ENCODE measurements at regions not wholly inside any gene's neighbourhood (a gene's known extent, or its start where the extent isn't known, plus 50 kb on each side); places are given as distances from the start of the nearest gene placed in this dataset.
"Not testable (repeated sequence)": the region's sequence is repeated elsewhere in the genome, so short reads cannot be mapped to it uniquely, and the experiment has no call there.

DNA sequence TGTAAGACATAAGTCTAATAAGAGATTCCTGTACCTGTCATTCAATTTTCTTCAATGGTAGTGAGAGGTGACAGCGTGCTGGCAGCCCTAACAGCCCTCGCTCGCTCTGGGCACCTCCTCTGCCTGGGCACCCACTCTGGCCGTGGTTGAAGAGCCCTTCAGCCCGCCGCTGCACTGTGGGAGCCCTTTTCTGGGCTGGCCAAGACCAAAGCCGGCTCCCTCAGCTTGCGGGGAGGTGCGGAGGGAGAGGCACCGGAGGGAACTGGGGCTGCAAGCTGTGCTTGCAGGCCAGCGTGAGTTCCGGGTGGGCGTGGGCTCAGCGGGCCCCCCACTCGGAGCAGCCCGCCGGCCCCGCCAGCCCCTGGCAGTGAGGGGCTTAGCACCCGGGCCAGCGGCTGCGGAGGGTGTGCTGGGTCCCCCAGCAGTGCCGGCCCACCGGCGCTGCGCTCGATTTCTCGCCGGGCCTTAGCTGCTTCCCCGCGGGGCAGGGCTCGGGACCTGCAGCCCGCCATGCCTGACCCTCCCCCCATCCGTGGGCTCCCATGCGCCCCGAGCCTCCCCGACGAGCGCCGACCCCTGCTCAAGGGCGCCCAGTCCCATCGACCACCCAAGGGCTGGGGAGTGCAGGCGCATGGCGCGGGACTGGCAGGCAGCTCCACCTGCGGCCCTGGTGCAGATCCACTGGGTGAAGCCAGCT, 816.6 kb upstream of the TENM4 start:
- not testable (repeated sequence) for DNase-seq

DNA sequence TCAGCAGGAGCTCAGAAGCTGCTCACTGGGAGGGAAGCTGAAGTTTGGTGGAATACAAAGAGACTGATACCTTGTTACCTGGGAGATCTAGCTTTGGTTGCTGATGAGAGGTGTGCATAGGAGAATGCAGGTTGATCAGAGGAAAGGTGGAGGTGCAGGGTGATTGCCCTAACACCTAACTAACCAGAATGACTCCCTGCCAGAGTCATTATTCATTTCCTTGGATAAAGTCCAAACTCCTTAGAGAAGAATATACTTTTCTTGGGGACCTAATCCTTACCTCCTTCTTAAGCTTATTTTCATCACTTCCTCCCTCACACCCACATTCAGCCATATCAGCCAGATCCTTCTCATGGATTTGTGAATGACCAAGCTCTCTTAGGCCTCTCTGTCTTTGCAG, 814.2 kb upstream of the TENM4 start:
- no peak for DNase-seq

DNA sequence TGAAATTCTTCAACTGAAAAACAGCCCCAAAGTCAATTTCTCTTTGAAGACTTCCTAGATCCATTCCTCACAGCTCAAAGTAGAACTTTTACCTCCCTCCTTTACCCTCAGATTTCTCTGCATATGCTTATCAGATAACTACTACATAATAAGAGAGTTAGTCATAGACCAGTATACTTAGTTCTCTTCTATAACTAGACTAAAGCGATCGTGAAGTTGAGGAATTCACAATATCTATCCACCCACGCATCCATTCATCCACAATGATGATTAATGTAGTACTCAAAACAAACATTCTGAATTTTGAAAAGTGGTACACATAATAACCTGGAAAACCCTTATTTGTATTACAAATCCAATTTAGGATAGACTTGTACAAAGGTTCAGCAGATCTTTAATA, 800.9 kb upstream of the TENM4 start:
- DNase-seq: no peak

DNA sequence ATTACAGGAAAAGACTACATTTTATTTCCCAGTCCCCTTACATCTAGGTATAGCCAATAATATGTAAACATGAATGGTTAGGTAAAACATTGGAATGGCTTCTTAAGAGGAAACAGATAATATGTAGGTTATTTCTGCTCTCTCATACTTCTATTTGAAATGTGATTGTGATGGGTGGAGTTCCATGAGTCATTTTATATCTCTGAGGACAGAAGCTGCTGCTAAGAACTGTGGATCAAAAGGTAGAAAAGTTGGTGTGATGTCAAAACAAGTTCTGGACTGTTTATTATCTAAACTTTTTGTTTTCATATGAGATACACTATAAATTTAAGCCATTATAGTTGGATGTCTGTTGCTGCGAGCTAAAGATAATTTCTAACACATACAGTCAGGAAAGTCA, 799.4 kb upstream of the TENM4 start:
- DNase-seq: no peak

DNA sequence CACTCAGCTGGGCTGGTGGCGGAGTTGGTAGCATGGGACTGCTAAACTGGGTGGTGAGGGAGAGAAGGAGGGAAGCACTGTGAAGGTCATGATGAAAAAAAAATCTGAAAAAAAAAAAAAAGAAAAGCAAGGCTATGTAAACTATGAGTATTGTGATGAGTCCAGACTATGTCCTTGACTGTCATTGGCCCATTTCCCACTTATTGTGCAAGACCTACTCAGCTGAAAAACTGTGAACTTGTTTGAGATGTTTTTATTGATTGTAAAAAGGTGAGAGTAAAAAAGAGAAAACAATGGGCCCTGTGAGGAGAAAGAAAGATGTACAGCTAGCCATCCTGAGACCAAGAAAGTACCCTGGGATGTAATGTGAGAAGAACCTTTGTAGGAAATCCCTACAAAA, 798.4 kb upstream of the TENM4 start:
- no peak for DNase-seq

DNA sequence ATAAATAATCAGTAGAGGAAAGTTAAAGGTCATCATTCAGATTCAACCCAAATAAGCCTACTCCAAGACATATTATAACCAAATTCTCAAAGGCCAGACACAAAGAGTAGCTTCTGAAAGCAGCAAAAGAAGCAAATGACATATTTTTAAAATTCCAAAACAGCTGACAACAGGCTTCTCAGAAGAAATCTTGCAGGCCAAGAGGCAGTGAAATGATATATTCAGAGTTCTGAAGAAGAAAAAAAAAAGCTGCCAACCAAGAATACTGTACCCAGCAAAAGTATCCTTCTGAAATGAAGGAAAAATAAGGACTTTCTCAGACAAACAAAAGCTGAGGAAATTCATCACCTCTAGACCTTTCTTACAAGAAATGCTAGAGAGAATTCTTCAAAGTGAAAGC, 787.1 kb upstream of the TENM4 start:
- no peak for DNase-seq

DNA sequence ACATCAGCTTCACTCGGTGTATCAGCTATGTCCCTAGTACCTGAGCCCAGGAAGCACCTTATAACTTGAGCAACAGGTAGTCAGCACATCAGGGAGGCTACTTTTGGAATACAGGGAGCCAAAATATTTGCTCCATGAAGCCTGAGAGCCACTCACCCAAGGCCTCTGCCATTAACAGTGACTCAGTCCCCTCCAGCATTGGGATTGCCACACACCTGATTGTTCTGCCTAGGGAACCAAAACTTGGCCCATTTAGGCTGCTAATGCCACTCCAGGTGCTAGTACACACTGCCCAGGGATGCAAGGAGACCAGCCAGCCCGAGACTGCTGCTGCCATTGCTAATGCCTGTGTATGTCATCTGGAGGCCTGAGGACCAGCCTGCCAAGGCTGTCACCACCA, 773.6 kb upstream of the TENM4 start:
- DNase-seq: no peak

DNA sequence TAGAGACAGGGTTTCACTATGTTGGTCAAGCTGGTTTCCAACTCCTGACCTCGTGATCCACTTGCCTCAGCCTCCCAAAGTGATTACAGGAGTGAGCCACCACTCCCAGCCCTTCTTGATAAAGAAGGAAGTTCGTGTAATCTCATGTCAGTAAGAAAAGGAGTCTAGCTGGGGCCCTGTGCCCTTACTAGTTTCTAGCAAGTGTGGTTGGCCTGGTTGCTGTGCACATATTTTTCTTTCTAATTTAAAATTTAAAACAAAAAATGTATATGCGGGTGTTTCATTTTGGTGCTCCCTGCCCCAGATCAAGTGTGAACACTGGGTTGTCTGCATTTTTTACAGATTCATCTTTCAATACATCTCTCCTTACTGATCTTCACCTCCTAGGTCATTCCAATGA, 770.8 kb upstream of the TENM4 start:
- DNase-seq: no peak

DNA sequence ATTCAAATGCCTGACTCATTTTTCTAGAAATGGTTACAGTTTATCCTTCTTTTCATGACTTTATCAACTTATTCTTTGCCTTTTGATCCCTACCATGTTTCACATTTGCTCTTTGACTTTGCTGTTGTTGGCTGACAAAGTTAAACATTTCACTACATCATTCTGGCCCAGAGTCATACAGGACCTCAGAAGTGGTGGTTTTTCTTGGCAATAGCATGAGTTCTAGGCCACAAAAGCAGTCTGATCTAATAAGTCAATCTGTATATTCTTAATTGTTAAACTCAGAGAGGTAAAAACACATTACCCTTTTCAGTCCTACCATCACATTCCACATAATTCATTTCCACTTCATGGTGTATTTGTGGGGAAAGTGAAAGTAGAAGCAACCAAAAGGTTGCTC, 763.2 kb upstream of the TENM4 start:
- DNase-seq: no peak

DNA sequence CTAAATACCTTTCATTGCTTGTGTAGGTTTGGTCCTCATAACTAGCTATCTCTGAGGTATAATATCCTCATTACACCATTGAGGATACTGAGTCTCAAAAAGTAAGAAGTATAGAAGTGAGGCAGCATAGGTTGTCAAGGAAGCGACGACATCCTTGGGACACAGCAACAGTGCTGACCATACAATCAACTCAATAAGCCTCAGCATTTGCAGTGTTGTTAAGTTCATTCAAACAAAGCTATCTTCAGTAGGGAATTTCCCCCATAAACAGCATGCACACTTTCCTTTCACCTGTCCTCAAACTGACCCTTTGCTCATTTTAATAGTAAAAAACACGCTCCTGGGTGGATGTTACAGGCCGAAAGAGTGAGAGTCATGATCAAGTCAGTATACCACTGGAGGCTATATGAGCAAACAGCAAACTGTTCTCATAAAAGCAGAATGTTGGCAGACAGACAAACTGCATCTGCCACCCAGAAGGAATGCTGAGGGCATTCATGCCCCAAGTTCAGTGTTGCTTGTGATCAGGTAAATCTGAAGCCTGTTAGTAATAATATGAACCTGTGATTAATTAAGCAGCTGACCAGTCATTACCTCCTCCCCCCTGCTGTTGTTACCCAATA, 756.2 kb upstream of the TENM4 start:
- DNase-seq: no peak

DNA sequence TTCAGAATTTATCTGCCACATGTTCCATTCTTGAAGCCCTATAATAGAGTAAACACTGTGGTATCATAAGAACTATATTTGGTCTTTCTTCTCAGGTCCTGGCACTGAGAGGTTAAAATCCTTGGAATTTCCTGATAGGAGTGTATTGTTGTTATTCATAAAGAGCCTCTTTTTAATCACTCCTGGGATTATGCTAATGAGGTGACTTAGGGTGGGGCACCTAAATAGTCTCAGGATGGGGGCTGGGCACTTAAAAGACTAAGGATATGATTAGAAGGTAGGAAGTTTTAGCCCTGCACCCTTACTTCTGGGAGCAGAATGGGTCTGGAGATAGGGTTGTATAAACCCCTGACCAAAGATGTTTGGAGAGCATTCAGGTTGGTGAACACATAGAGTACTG, 755.2 kb upstream of the TENM4 start:
- no peak for DNase-seq

DNA sequence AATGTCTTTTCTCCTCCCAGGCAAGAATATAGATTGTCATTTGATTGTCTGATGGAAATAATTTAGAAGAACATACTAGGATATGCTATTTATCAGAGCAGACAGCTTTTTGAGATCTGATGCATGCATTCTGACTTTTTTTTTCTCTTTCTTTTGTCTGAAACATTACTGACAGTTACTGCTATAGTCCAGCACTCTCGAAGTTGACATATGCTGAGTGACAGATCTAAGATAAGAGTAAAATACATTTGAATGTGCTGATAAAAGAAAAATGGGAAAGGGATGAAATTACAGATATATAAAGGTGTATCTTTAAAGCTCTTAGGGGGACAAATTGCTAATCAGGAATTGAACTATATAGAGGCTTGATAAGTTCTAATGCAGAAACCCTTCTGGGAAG, 753.8 kb upstream of the TENM4 start:
- no peak for DNase-seq

DNA sequence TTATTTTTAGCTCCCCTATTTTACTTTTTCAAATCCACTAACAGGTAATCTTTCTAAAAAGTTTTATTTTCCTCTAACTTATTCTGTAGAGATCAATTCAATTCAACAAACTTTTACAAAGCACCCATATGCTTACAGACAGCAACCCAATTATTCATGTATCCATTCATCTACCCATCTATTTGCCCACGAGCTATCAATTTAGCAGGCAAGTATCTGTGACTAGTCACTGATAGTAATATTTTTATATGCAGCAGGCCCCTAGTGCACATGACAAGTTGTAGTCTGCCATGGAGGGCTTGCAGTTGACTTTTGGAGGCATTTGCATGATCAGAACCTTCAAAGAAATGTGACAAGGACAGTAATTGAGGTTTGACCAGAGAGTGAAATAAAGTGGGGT, 753.2 kb upstream of the TENM4 start:
- DNase-seq: no peak

DNA sequence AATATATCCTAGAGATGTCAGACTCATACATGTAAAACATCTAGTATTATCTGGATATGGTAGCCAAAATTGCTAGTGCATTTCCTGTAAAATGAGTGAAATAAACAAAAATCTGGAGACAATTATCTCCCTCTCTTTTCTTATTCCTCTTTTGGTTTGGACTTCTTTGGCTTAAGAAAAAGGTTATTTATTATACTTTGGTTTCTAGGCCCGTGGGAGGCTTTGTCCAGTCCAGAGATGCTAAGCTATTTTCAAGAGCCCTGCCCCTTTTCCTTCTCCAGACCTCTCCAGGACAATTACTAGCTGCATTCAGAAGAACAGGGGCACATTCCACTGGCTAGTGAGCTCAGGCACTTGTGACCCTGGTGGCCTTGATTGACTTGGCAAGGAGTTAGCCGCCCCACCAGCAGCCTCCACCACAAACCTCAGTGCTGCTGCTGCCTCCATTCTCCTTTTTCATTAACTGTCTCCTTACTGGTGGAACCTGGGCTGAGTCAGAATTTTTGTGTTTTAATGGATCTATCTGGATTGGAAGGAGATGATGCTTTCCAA, 747.3 kb upstream of the TENM4 start:
- no peak for DNase-seq

DNA sequence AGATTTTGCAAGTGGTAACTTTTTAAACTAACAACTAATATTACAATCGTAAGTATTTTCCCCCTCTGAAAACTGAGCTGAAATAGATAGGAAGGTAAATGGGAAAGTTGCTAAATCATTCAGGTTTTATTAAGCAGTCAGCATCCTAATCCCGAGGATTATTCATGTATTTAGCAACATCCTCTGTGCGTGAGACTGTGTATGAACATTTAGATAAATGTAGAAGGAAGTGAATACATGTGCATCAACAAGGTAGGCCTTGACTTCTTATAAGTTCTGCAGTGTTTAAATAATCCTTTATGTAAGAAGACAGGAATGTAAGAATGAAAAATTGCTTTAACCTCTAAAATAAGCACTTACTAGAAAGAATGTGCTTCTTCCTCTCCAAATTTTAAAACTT, 745.9 kb upstream of the TENM4 start:
- DNase-seq: no peak

DNA sequence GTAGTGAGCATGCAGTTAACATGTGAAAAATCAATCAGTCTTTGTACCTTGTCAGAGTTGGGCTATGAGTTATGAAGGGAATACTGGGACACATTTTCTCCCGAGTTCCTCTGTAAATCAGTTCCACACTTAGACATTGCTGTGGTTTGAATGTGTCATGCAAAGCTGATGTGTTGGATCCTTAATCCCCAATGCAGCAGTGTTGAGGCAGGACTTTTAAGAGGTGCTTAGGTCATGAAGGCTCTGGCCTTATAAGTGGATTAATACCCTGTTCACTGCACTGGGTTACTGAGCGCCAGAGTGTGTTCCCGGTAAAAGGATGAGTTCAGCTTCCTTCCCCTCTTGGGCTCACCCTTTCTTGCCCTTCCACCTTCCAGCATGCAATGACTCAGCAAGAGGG, 742.1 kb upstream of the TENM4 start:
- DNase-seq: no peak

DNA sequence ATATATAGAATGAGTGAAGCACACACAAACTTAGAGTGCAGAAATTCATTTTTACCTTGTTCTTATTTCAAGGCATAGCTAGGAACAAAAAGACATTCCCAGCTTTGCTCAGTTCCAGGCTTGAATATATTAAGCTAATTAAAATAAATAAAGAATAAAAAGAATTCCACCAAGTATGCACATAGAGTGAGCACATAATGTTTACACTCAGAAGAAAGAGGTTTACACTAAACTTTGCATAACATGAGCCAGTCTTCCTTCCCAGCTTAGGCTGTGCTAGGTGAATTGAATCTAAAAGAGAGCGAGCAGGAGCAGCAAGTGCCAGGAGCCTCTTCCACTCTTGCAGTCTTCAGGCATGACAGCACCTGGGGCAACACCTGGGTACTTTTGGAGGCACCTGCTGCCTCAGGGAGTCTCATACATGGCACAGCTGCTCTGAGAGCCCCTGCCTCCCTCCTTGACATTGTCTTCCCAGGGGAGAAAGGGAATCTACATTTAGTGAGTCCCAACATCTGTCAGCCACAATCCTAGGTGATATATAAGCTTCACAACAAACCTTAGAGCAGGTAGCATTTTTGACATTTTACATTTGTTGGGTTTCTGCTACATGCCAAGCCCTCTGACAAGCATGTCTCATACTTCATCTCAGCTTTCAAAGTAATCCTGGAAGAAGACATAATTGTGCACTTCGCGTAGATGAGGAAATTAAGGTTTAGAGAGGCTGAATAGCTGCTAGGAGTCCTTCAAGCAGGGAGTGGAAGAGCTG, 732.7 kb upstream of the TENM4 start:
- no peak for DNase-seq

DNA sequence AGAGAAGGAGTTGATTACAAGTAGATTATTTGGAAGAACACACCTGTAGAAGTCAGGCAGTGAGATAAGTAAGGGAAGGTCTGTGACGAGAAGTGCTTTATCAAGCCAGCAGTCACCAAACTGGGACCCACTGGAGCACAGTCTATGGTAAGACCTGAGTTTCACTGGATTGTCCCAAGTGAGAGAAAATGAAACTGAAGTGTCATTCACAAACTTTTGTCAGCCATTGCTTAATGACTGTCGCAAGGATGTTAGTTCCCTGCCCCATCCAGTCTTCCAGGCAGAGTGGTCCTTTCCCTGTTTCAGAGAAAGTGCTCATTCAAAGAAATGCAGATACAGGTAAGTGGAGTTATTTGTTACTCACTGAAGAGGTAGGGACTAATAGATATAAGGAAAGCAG, 728.0 kb upstream of the TENM4 start:
- DNase-seq: no peak

DNA sequence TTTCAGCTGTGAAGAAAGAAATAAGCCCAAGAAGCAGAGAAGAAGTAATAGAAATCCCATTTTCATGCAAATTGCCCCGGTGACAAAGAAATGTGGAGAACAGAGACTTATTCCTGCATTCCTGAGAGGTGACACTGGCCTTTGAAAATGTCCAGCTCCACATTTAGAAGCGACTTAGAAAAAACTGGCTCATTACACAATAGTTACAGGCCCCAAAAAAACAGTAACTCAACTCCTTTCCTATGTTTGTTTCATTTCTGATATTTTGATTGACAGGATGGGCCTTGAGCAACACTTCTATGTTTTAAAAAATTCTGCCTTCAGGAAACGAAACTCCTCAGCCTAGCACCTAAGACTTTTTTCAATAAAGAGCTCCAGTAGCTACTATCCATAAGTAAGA, 726.9 kb upstream of the TENM4 start:
- DNase-seq: no peak

DNA sequence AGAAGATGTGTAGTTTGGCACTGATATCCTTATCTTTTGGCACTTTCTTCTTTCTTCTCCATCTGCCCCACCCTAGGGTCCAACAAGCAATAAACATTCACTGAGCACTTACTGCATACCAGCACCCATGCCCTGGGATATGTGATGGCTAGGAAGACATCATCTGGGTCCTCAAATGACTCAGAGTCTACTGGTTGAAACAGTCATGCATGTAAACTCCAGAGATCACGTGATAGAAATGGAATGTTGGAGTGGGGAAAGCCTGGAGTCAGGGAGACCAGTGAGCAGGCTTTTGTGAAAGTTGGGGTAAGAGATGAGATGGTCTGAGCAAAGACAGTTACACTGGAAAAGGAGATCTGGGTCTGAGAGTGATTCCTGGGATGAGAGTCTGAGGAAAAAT, 724.9 kb upstream of the TENM4 start:
- DNase-seq: no peak

DNA sequence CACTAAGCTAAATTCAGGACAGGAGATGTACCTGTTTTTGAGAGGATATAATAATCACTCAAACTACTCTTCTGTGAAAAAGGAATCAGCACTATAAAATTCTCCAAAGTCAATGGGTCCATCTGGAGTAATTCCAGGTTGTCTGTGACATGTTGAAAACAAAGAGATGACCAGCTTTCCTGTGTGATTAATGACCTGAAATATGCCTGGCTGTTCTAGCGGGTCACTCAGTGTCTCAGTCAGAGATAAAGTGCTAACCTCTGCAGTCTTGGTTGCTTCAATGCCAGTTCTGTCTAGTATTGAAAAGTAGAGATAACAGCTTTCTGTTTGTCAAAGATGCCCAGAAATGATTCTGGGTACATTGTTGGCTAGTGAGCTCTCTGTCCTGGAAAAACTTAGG, 722.6 kb upstream of the TENM4 start:
- DNase-seq: no peak

DNA sequence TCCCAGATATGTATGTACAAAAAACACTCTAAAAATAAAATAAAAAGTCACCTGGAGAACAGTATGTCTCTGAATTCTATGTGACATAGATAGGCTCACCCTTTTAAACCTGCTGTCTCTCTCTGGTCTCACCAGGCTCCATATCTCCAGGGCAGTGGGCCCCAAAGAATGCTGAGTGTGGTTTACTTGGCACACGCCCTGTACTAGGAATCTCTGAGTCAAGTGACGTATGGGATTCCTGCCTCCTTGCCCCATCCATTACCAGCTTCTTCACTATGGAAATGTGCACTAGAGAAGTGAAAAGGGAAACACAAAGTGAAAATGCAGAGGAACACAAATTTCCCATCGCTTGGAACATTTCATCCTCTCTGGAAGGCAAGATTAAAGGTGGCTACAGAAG, 722.2 kb upstream of the TENM4 start:
- no peak for DNase-seq

DNA sequence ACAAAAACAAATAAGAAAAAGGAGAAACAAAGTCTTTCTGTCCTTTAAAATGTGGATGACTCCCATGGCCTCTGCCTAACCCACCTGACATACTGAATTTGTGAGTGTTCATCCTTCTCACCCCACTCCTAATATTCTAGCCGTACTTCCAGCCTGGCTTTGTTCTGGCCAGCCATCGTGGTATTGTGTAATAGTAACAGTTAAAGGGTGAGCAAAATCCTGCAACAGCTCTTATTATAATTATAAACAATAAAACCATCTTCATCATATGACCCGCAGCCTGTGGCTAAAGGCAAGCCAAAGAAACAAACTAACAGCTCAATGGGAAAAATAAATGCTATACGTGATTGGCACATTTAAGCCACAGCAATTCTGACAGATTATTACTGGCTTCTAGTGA, 721.6 kb upstream of the TENM4 start:
- DNase-seq: no peak

DNA sequence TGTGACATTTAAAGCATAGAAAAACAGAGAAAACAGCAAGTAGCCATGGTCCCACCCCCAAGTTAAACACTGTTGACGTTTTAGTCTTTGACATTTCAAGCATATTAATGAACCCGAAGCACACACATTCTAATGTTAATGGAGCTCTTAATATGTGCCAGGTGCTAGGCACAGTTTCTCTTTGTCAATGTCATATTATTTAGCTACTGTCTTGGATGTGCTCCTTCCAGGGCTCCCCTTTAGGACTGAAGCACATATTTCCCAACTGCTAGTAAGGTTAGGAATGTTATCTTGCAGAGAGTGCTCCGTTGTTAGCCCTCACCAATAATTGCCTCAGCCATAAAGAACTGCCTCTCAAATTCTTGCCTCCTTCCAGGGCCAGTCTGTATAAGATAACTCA, 716.6 kb upstream of the TENM4 start:
- DNase-seq: no peak

Measured in NCI-H1417 treated with DMSO at 0.1 percent for 48 hours (cell line).